Astrocyte (in vitro differentiated cells and primary cell): ENCODE measurements at regions not wholly inside any gene's neighbourhood (a gene's known extent, or its start where the extent isn't known, plus 50 kb on each side); places are given as distances from the start of the nearest gene placed in this dataset.
A peak's percentile ranks its signal among the peaks of the same experiment; 100 is the strongest.

ENCODE experiments used
- CTCF ChIP-seq: IDR thresholded peaks from 2 replicates; pipeline ENCODE4 v1.5.1; 2011; ENCODE audit warnings: low read depth, mild to moderate bottlenecking, inconsistent platforms, low read length, moderate library complexity; ENCODE audit not compliant: insufficient read depth
- EZH2 ChIP-seq: IDR thresholded peaks from 2 replicates; pipeline ENCODE4 v1.6.1; 2012; ENCODE audit warnings: mild to moderate bottlenecking, low read length, inconsistent platforms; ENCODE audit not compliant: insufficient read depth

- TF ChIP-seq CTCF: peak; percentile 28
- no peak for TF ChIP-seq EZH2
Observed at GRCh38 chr11:115990004-115990447, 485.8 kb upstream of the CADM1 start.
